ENCODE measurements at regions not wholly inside any gene's neighbourhood (a gene's known extent, or its start where the extent isn't known, plus 50 kb on each side); places are given as distances from the start of the nearest gene placed in this dataset.

DNA sequence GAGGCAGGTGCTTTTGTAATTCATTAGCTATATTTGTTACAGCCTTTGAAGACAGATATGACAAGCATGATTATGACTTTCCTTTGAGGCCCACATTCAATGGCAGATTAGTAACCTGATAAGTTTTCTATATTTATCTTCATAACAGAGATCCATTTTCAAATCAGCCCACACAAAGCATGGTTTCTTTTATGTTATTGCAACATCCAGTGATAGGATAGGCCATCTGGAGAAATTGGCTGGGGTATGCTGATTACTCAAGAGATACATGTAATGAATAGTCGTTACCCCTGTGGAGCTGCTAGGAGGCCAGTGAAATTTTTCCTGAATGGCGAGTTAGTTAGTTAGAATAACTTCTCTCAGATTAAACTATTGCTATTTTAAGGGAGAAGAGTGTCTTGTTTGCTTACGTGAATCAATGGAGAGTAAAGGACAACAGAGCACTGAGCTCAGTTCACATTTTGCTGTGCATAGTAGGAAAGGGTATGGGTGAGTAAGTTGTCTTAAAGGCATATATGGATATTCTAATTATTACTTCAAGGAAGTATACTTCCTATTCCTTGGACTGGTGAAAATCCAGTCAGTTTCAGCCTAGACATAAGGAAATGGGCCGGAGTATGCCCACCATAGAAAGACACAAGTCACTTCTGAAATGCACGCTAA, 79.2 kb upstream of the DKK2 start:
- H3K27ac ChIP-seq (ENCODE audit: low read length) = no peak overlapping the region
- no peak overlapping the region for H3K9ac ChIP-seq (ENCODE audit: low read length in 2 of 2)
- no peaks in the 10 kb centered on the region for H3K36me3 ChIP-seq (ENCODE audit: control insufficient read depth in 2 of 2, insufficient read depth in 2 of 2, low read length in 2 of 2)
- no peak overlapping the region for H3K4me3 ChIP-seq (ENCODE audit: low read length in 2 of 2)
- no peaks in the 10 kb centered on the region for H3K9me3 ChIP-seq (ENCODE audit: control insufficient read depth in 2 of 2, low read length in 2 of 2)
- H3K4me1 ChIP-seq (ENCODE audit: control insufficient read depth, insufficient read depth, low read length) = no peaks in the 10 kb centered on the region
- H3K27me3 ChIP-seq (ENCODE audit: control insufficient read depth in 1 of 2, insufficient read depth in 2 of 2, low read length in 2 of 2) = no peaks in the 10 kb centered on the region

DNA sequence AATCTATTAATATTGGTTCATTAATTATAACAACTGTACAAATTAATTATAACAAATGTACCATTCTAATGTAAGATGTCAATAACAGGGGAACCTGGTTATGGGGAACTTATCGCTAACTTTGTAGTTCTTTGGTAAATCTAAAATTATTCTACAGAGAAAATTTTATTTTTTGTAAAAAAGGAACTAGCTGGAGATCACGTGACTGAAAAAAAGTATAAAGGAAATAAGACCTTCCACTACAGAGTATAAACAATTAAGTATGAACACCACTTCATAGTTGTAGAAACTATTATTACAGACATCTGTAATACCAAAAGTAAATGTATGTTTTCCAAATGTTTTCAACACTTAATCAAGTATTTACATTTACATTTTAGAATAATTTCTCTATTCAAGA, 77.9 kb upstream of the DKK2 start:
- Histone ChIP-seq H3K9me3 (ENCODE audit: control insufficient read depth in 2 of 2, low read length in 2 of 2) (no peaks in the 10 kb centered on the region), H3K36me3 (ENCODE audit: control insufficient read depth in 2 of 2, insufficient read depth in 2 of 2, low read length in 2 of 2) (no peaks in the 10 kb centered on the region), H3K9ac (ENCODE audit: low read length in 2 of 2) (no peak overlapping the region), H3K4me3 (ENCODE audit: low read length in 2 of 2) (no peak overlapping the region), H3K4me1 (ENCODE audit: control insufficient read depth, insufficient read depth, low read length) (no peaks in the 10 kb centered on the region), H3K27ac (ENCODE audit: low read length) (no peak overlapping the region), H3K27me3 (ENCODE audit: control insufficient read depth in 1 of 2, insufficient read depth in 2 of 2, low read length in 2 of 2) (no peaks in the 10 kb centered on the region)

DNA sequence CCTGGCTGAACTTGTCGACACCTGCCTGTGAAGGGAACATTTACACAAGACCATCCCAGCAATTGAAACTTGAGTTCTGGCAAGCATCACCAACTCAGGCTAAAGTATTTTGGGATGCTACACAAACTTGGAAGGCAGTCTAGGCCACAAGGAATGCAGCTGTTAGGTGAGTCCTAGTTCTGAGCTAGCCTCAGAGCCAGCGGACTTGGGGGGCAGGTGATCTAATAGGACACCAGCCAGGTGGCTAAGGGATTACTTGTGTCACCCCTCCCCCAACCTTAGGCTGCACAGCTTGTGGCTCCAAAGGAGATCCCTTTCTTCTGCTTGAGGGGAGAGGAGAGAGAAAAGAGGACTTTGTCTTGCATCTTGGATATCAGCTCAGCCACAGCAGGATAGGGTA, 62.3 kb upstream of the DKK2 start:
- H3K9me3 ChIP-seq (ENCODE audit: control insufficient read depth in 2 of 2, low read length in 2 of 2) = no peaks in the 10 kb centered on the region
- H3K4me1 ChIP-seq (ENCODE audit: control insufficient read depth, insufficient read depth, low read length) = no peaks in the 10 kb centered on the region
- H3K9ac ChIP-seq (ENCODE audit: low read length in 2 of 2) = no peak overlapping the region
- H3K36me3 ChIP-seq (ENCODE audit: control insufficient read depth in 2 of 2, insufficient read depth in 2 of 2, low read length in 2 of 2) = no peaks in the 10 kb centered on the region
- no peak overlapping the region for H3K4me3 ChIP-seq (ENCODE audit: low read length in 2 of 2)
- H3K27me3 ChIP-seq (ENCODE audit: control insufficient read depth in 1 of 2, insufficient read depth in 2 of 2, low read length in 2 of 2) = no peaks in the 10 kb centered on the region
- no peak overlapping the region for H3K27ac ChIP-seq (ENCODE audit: low read length)

DNA sequence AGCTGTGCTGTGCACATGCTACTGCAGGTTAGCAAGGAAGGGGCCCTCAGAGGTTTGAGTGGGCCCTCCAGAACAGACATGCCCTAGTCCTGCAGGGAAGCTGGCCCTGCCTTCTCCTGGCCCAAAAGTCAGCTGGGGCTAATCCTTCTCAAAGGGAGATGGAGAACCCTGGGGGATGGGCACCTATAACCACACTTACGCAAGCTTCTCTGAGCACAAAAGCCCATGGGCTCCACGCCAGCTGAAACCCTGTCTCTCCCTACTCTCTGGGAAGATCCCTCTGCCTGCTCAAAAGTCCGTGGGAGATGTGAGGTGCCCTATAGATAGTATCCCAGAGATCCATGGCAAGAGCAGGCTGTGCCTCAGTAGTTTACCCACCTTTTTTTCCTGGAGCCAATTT, 58.9 kb upstream of the DKK2 start:
- no peak overlapping the region for H3K4me3 ChIP-seq (ENCODE audit: low read length in 2 of 2)
- no peak overlapping the region for H3K9ac ChIP-seq (ENCODE audit: low read length in 2 of 2)
- H3K4me1 ChIP-seq (ENCODE audit: control insufficient read depth, insufficient read depth, low read length) = no peaks in the 10 kb centered on the region
- no peaks in the 10 kb centered on the region for H3K27me3 ChIP-seq (ENCODE audit: control insufficient read depth in 1 of 2, insufficient read depth in 2 of 2, low read length in 2 of 2)
- H3K36me3 ChIP-seq (ENCODE audit: control insufficient read depth in 2 of 2, insufficient read depth in 2 of 2, low read length in 2 of 2) = no peaks in the 10 kb centered on the region
- H3K27ac ChIP-seq (ENCODE audit: low read length) = no peak overlapping the region
- no peaks in the 10 kb centered on the region for H3K9me3 ChIP-seq (ENCODE audit: control insufficient read depth in 2 of 2, low read length in 2 of 2)

DNA sequence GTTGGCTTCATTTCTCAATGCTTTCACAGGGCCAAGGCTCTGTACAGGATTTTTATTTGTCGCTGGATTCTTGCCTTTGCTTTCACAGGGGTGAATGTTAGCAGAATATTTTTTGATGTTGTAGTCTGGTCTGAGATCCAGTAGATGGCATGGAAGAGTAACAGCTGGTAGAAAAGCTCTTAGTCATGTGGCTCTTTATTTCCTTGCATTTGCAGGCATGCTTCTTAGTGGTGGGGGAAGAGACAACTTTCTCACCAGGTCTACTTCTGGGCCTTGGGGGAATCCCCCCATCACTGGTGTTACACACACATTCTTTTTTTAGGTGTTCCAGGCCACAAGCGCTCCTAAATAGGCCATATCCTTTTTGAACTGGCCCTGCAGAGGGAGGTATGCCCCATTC, 58.2 kb upstream of the DKK2 start:
- no peaks in the 10 kb centered on the region for H3K36me3 ChIP-seq (ENCODE audit: control insufficient read depth in 2 of 2, insufficient read depth in 2 of 2, low read length in 2 of 2)
- H3K27ac ChIP-seq (ENCODE audit: low read length) = no peak overlapping the region
- no peaks in the 10 kb centered on the region for H3K9me3 ChIP-seq (ENCODE audit: control insufficient read depth in 2 of 2, low read length in 2 of 2)
- no peaks in the 10 kb centered on the region for H3K27me3 ChIP-seq (ENCODE audit: control insufficient read depth in 1 of 2, insufficient read depth in 2 of 2, low read length in 2 of 2)
- no peak overlapping the region for H3K4me3 ChIP-seq (ENCODE audit: low read length in 2 of 2)
- no peak overlapping the region for H3K9ac ChIP-seq (ENCODE audit: low read length in 2 of 2)
- H3K4me1 ChIP-seq (ENCODE audit: control insufficient read depth, insufficient read depth, low read length) = no peaks in the 10 kb centered on the region

Measured in stomach smooth muscle (tissue), 2 donors.